LNCAP (cell line): ENCODE measurements at regions not wholly inside any gene's neighbourhood (a gene's known extent, or its start where the extent isn't known, plus 50 kb on each side); places are given as distances from the start of the nearest gene placed in this dataset.

Experiments
- TF ChIP-seq, protein P1 (sequence below): fragments of 450-650 bp; IDR thresholded peaks from 2 replicates; pipeline ENCODE4 v1.5.1; 2017; ENCODE audit warnings: mild to moderate bottlenecking

DNA sequence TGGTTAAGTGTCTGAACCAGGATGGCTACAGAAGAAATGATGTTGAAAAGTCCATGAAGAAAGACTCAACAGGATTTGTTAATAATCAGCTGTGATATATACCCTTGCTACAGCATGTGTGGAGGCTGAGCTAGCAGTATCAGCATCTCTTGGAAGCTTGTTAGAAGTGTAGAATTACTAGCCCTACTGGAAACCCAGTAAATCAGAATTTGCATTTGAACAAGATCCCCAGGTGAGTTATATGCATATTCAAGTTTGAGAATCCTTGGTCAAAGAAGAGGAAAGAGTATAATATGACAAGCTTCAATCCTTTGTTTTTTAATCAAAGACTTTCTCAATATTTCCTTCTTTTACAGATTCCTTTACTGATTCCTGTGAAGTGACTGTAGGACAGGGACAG is 109.0 kb upstream of the KCNJ3 start:
- TF ChIP-seq, protein P1, sequence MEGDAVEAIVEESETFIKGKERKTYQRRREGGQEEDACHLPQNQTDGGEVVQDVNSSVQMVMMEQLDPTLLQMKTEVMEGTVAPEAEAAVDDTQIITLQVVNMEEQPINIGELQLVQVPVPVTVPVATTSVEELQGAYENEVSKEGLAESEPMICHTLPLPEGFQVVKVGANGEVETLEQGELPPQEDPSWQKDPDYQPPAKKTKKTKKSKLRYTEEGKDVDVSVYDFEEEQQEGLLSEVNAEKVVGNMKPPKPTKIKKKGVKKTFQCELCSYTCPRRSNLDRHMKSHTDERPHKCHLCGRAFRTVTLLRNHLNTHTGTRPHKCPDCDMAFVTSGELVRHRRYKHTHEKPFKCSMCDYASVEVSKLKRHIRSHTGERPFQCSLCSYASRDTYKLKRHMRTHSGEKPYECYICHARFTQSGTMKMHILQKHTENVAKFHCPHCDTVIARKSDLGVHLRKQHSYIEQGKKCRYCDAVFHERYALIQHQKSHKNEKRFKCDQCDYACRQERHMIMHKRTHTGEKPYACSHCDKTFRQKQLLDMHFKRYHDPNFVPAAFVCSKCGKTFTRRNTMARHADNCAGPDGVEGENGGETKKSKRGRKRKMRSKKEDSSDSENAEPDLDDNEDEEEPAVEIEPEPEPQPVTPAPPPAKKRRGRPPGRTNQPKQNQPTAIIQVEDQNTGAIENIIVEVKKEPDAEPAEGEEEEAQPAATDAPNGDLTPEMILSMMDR = no peak

DNA sequence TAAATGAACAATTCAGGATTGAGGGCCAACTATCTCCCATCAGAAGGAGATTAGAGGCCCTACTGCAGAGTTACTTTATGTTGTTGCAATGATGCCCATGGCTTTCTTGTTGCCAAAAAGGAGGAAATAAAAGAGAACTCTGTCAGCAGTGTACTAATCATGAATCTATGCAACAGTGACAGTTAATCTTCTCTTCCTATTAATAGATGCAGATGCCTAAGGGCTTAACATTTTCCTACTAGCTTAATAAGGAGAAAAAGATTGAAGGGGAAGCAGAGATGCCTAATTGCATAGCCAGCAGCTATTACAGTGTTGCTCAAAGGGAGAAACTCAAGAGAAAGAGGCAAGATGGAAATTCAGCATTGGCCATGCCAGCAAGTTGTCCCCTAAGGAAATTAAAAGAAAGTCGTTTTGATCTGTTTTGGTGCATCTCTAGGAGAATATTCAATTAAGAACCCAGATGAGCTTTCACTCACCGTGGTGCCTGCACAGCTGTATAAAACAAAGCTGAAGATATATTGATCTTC is 107.1 kb upstream of the KCNJ3 start:
- TF ChIP-seq, protein P1 = no peak

DNA sequence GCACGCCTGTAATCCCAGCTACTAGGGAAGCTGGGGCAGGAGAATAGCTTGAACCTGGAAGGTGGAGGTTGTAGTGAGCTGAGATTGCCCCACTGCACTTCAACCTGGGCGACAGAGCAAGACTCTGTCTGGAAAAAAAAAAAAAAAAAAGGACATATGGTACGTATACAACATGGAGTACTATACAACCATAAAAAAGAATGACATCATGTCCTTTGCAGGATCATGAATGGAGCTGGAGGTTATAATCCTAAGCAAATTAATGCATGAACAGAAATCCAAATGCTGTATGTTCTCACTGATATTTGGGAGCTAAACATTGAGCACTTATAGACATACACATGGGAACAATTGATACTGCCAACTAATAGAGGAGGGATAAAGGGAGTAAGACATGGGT is 99.3 kb upstream of the KCNJ3 start:
- TF ChIP-seq, protein P1 = no peak

DNA sequence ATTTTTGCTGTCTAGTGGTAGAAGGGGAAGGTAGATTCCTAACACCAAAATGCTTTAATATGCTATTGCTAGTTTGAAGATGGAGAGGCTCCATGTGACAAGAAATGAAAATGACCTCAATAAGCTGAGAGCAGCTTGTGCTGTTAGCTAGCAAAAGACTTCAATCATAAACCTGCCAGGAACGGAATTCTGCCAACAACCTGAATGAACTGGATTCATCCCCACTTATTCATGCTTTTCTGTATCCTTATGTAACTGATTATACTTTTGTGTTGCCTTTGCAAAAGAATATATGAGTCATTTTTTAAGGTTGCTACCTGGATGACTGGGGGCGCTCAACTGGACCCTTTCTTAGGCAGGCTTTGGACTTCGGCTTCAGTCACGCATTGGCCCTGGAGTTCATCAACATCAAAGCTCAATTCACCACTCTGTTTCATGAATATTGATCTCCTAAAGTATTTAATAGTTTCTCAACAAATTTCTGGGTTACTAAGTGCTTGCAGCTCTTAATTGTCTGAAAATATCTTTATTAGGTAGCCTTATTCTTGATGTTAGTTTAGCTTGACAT is 97.5 kb upstream of the KCNJ3 start:
- TF ChIP-seq, protein P1 = no peak

DNA sequence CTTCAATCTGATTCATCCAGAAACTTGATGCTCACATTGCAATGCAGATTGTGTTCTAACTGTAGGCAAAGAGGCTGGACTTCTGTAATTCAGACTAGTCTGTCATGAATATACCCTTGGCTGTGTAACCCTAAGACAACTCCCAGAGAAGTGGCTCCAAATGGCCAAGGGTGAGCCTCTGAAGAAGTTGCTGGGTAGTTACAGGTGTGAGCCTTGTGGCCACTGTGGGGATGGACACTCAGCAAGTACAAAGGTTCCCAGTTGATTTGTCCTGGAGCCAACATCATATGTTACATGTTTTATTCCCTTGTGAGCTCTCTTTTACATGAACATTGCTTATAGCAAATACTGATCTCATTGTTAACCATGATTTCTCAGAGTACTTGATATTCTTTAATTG is 94.8 kb upstream of the KCNJ3 start:
- TF ChIP-seq, protein P1 = no peak

DNA sequence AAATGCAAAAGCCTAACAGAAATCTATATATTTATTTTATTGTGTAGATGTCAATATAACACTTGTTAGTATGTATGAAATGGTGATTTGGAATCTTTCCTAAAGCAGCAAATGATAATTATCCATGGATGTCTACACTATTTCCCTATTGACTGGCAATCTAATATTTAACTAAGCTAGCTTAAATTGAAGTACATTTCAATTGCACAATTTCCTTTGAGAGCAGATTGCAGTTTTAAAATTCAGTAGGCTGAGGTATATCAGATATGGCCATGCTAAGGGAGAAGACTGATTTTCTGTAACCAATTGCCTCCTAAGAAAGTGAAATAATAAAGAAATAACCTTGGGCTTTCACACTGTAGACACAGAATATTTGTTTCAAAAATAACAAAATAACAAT is 90.1 kb upstream of the KCNJ3 start:
- TF ChIP-seq, protein P1 = no peak

DNA sequence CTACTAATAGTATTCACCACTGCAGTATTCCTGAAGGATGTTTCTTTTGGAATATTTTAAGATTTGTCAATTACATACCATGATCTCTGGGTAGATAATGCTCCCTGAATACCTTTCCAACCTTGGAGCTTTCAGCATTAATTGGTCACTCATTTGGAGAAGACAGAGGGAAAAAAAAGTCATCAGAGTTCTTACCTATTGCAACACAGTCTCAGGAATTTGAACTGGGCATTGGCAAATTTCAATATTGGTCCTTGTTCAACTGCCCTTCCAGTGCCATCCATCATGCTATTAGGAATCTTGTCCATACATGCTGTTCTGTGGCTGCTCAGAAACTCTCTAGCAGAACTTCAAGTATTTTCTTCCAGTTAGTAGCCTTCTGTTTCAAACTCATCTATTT is 83.6 kb upstream of the KCNJ3 start:
- TF ChIP-seq, protein P1 = no peak

DNA sequence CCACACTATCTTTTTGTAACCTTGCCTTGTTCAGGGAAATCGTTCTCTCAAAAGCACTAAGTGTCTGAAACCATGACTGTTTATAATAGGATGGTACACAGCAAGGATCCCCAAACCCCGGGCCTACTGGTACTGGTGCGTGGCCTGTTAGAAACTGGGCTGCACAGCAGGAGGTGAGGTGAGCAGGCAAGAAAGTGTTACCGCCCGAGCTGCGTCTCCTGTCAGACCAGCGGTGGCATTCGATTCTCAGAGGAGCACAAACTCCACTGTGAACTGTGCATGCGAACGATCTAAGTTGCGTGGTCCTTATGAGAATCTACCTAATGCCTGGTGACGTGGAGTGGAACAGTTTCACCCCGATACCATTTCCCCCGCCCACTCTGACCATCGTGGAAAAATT is 81.8 kb upstream of the KCNJ3 start:
- TF ChIP-seq, protein P1 = no peak
